H1 (cell line): ENCODE measurements at regions not wholly inside any gene's neighbourhood (a gene's known extent, or its start where the extent isn't known, plus 50 kb on each side); places are given as distances from the start of the nearest gene placed in this dataset.

Experiments
- CTCF ChIA-PET: fragments of 300-600 bp; sonication (Branson Sonifier 250); formaldehyde crosslinking; loops from one replicate; lab custom pipeline; 2021; ENCODE audit not compliant: partially characterized antibody; lab: Charles Lee
- POLR2A ChIA-PET: fragments of 300-600 bp; sonication (Branson Sonifier 250); formaldehyde crosslinking; loops from one replicate; lab custom pipeline; 2021; ENCODE audit warnings: inconsistent platforms; ENCODE audit not compliant: partially characterized antibody; lab: Charles Lee
- DNase-seq, 2 experiments: peaks; one replicate each; pipeline versions ENCODE4 v3.0.0 to v3.0.0-alpha.2; 2010 to 2022; ENCODE audit warnings: low spot score in 2 of 2, low read depth in 1 of 2, mixed read lengths in 1 of 2
- FAIRE-seq: peaks from 2 replicates; lab custom pipeline; 2011; peaks lifted over from hg19 to GRCh38; lab: Jason Lieb, UNC
- H2AFZ ChIP-seq: 2 replicates; pipeline ENCODE4 v1.8.1; 2012; ENCODE audit warnings: low read length, inconsistent platforms
- H2AK5ac ChIP-seq: 2 replicates; pipeline ENCODE4 v1.6.1; 2013; ENCODE audit warnings: low read depth, low read length
- H2BK120ac ChIP-seq: replicated peaks from 2 replicates; pipeline ENCODE3; 2013; ENCODE audit warnings: low read depth, low read length, inconsistent platforms
- H2BK12ac ChIP-seq: 2 replicates; pipeline ENCODE4 v1.6.1; 2013; ENCODE audit warnings: low read depth, low read length
- H2BK15ac ChIP-seq: 2 replicates; pipeline ENCODE4 v1.6.1; 2013; ENCODE audit warnings: low read length
- H2BK20ac ChIP-seq: 2 replicates; pipeline ENCODE4 v1.6.1; 2013; ENCODE audit warnings: low read length
- H2BK5ac ChIP-seq: 2 replicates; pipeline ENCODE4 v1.6.1; 2013; ENCODE audit warnings: low read depth, low read length
- H3K14ac ChIP-seq: 2 replicates; pipeline ENCODE4 v1.6.1; 2013; ENCODE audit warnings: inconsistent platforms; ENCODE audit not compliant: insufficient read length
- H3K18ac ChIP-seq: 2 replicates; pipeline ENCODE4 v1.6.1; 2013; ENCODE audit warnings: low read length; ENCODE audit errors: extremely low read depth
- H3K23ac ChIP-seq: 2 replicates; pipeline ENCODE4 v1.6.1; 2013; ENCODE audit warnings: inconsistent platforms; ENCODE audit not compliant: insufficient read length
- H3K23me2 ChIP-seq: 2 replicates; pipeline ENCODE4 v1.6.1; 2013; ENCODE audit warnings: low read depth, low read length
- H3K27ac ChIP-seq: 2 replicates; pipeline ENCODE4 v1.6.1; 2011; ENCODE audit warnings: low read depth, low read length, inconsistent platforms
- H3K27me3 ChIP-seq, 4 experiments: replicated peaks in 1 of 4; 1 replicate in 1 of 4; 2 replicates in 3 of 4; pipeline versions ENCODE4 v1.6.1 to v1.8.1; 2011 to 2013; ENCODE audit warnings: low read length in 3 of 4, mild to moderate bottlenecking in 3 of 4, inconsistent platforms in 2 of 4, mixed read lengths in 2 of 4, moderate library complexity in 1 of 4; ENCODE audit not compliant: control insufficient read depth in 3 of 4, insufficient read depth in 3 of 4; ENCODE audit errors: extremely low read depth in 1 of 4
- H3K36me3 ChIP-seq, 4 experiments: 2 replicates each; pipeline versions ENCODE4 v1.6.1 to v1.8.1; 2011 to 2013; ENCODE audit warnings: mild to moderate bottlenecking in 4 of 4, low read length in 3 of 4, moderate library complexity in 2 of 4, control low read depth in 1 of 4, inconsistent platforms in 1 of 4; ENCODE audit not compliant: insufficient read depth in 4 of 4, control insufficient read depth in 2 of 4
- H3K4ac ChIP-seq: replicated peaks from 2 replicates; pipeline ENCODE3; 2013; ENCODE audit warnings: low read length, low read depth, mixed read lengths, inconsistent platforms; ENCODE audit not compliant: insufficient read length
- H3K4me1 ChIP-seq, 4 experiments: replicated peaks in 1 of 4; 1 replicate in 1 of 4; 2 replicates in 3 of 4; pipeline versions ENCODE4 v1.6.1 to v1.8.1; 2011 to 2013; ENCODE audit warnings: low read length in 3 of 4, inconsistent platforms in 2 of 4, mixed read lengths in 1 of 4; ENCODE audit not compliant: insufficient read depth in 4 of 4, control insufficient read depth in 3 of 4
- H3K4me2 ChIP-seq, 2 experiments: 2 replicates each; pipeline versions ENCODE4 v1.6.1 to v1.8.1; 2011 to 2013; ENCODE audit warnings: low read depth in 2 of 2, low read length in 2 of 2, control low read depth in 1 of 2, inconsistent platforms in 1 of 2, mild to moderate bottlenecking in 1 of 2; ENCODE audit not compliant: insufficient read depth in 1 of 2
- H3K4me3 ChIP-seq, 4 experiments: fragments of 200-600, 300-600 bp in 1 of 4; sonication (generic), shearing (Covaris generic), sonication (Bioruptor Twin) in 1 of 4; 2 replicates each; pipeline versions ENCODE4 v1.5.1 to v1.8.1; 2011 to 2016; ENCODE audit warnings: low read length in 4 of 4, low read depth in 3 of 4, control low read depth in 2 of 4, inconsistent platforms in 2 of 4, mild to moderate bottlenecking in 2 of 4, mixed read lengths in 1 of 4, moderate library complexity in 1 of 4; ENCODE audit not compliant: insufficient read depth in 2 of 4; ENCODE audit errors: extremely low read depth in 1 of 4
- H3K56ac ChIP-seq: replicated peaks from 2 replicates; pipeline ENCODE3; 2013; ENCODE audit warnings: low read depth, mild to moderate bottlenecking, mixed read lengths, low read length, inconsistent platforms; ENCODE audit not compliant: insufficient read length
- H3K79me1 ChIP-seq: 2 replicates; pipeline ENCODE4 v1.6.1; 2013; ENCODE audit warnings: low read depth, low read length, control low read depth
- H3K79me2 ChIP-seq, 2 experiments: 2 replicates each; pipeline versions ENCODE4 v1.6.1 to v1.8.1; 2012 to 2013; ENCODE audit warnings: low read length in 2 of 2, mild to moderate bottlenecking in 2 of 2, inconsistent platforms in 1 of 2; ENCODE audit not compliant: insufficient read depth in 2 of 2, control insufficient read depth in 1 of 2
- H3K9ac ChIP-seq, 4 experiments: replicated peaks in 1 of 4; 1 replicate in 1 of 4; 2 replicates in 3 of 4; pipeline versions ENCODE4 v1.6.1 to v1.8.1; 2011 to 2013; ENCODE audit warnings: low read depth in 3 of 4, low read length in 3 of 4, control low read depth in 2 of 4, mild to moderate bottlenecking in 2 of 4, moderate library complexity in 2 of 4, inconsistent platforms in 1 of 4; ENCODE audit errors: extremely low read depth in 1 of 4
- H3K9me3 ChIP-seq, 2 experiments: 2 replicates each; pipeline versions ENCODE4 v1.6.1 to v1.8.1; 2012 to 2013; ENCODE audit warnings: mild to moderate bottlenecking in 2 of 2, moderate library complexity in 2 of 2, control low read depth in 1 of 2, inconsistent platforms in 1 of 2, low read depth in 1 of 2, low read length in 1 of 2, mixed read lengths in 1 of 2; ENCODE audit not compliant: insufficient read depth in 2 of 2
- H4K20me1 ChIP-seq, 2 experiments: replicated peaks in 1 of 2; 2 replicates each; pipeline versions ENCODE3 to v1.8.1; 2011 to 2013; ENCODE audit warnings: inconsistent platforms in 2 of 2, low read length in 2 of 2, mild to moderate bottlenecking in 1 of 2; ENCODE audit not compliant: insufficient read depth in 2 of 2, control insufficient read depth in 1 of 2
- H4K5ac ChIP-seq: 2 replicates; pipeline ENCODE4 v1.6.1; 2013; ENCODE audit warnings: low read length, low read depth, mixed read lengths, inconsistent platforms; ENCODE audit not compliant: insufficient read length
- H4K8ac ChIP-seq: 2 replicates; pipeline ENCODE4 v1.8.0; 2013; ENCODE audit warnings: mild to moderate bottlenecking, moderate library complexity, low read length, inconsistent platforms; ENCODE audit not compliant: insufficient read depth; ENCODE audit errors: extremely low read depth
- H4K91ac ChIP-seq: replicated peaks from 2 replicates; pipeline ENCODE3; 2013; ENCODE audit warnings: low read length, mixed read lengths, inconsistent platforms; ENCODE audit not compliant: insufficient read length
- CREB1 ChIP-seq: IDR thresholded peaks from 2 replicates; pipeline ENCODE4 v1.6.1; 2012; ENCODE audit warnings: inconsistent platforms
- EGR1 ChIP-seq: IDR thresholded peaks from 2 replicates; pipeline ENCODE4 v1.6.1; 2011; ENCODE audit warnings: low read depth, low read length, borderline replicate concordance
- HDAC6 ChIP-seq: IDR thresholded peaks from one replicate; pipeline ENCODE4 v1.7.1; 2012; ENCODE audit warnings: low read depth, mild to moderate bottlenecking, inconsistent platforms, low read length, moderate library complexity
- JUN ChIP-seq: IDR thresholded peaks from 2 replicates; pipeline ENCODE4 v1.6.1; 2011; ENCODE audit warnings: low read depth, mild to moderate bottlenecking, improper control_type of control experiment, low read length
- POLR2AphosphoS5 ChIP-seq: IDR thresholded peaks from 2 replicates; pipeline ENCODE4 v1.6.1; 2011; ENCODE audit warnings: low read depth, low read length
- RBBP5 ChIP-seq: IDR thresholded peaks from 2 replicates; pipeline ENCODE4 v1.7.1; 2012; ENCODE audit warnings: low read depth, mild to moderate bottlenecking, inconsistent platforms, low read length, moderate library complexity, borderline replicate concordance
- TCF12 ChIP-seq: IDR thresholded peaks from 2 replicates; pipeline ENCODE4 v1.6.1; 2011; ENCODE audit warnings: low read depth, mild to moderate bottlenecking, low read length

DNA sequence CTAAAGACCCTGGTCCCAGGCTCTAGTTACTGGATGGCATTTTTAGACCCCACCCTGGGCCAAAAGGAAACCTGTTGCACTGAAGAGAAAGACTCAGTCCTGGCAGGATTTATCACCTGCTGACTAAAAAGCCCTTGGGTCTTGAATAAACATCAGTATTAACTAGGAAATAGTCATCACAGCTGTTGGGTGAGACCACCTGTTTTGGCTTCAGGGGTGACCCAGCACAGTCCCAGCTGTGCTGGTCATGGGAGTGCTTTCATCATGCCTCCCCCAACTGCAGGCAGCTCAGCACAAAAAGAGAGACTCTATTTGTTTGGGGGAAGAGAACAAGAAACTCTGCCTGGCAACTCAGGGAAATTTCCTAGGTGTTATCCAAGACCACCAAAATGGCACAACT is 903.2 kb downstream of the C4orf33 start:
- no peak overlapping the region for H3K4me3 ChIP-seq
- no peak overlapping the region for H2AK5ac ChIP-seq
- H3K4me2 ChIP-seq, result no peak overlapping the region
- DNase-seq, result no peak
- no peaks in the 10 kb centered on the region for H4K20me1 ChIP-seq
- H4K5ac ChIP-seq, result no peak overlapping the region
- H2BK120ac ChIP-seq, result no peak overlapping the region
- no peak for FAIRE-seq
- no peak overlapping the region for H3K27ac ChIP-seq
- TF ChIP-seq HDAC6 (no peak), TCF12 (no peak), EGR1 (no peak), CREB1 (no peak), JUN (no peak), POLR2AphosphoS5 (no peak), RBBP5 (no peak)
- H3K9ac ChIP-seq, result no peak overlapping the region
- H2AFZ ChIP-seq, result no peak overlapping the region
- H4K91ac ChIP-seq, result no peak overlapping the region
- no peaks in the 10 kb centered on the region; a peak in 1 of 7 replicates for H3K27me3 ChIP-seq
- no peak overlapping the region for H4K8ac ChIP-seq
- H3K79me2 ChIP-seq, result no peaks in the 10 kb centered on the region
- H3K14ac ChIP-seq, result no peak overlapping the region
- no peaks in the 10 kb centered on the region for H3K36me3 ChIP-seq
- H3K18ac ChIP-seq, result no peak overlapping the region
- H2BK5ac ChIP-seq, result no peak overlapping the region
- H3K4me1 ChIP-seq, result no peaks in the 10 kb centered on the region
- no peak overlapping the region for H2BK12ac ChIP-seq
- CTCF ChIA-PET, result no interaction called here
- no peak overlapping the region for H3K23ac ChIP-seq
- H3K23me2 ChIP-seq, result no peaks in the 10 kb centered on the region
- H2BK20ac ChIP-seq, result no peak overlapping the region
- POLR2A ChIA-PET, result no interaction called here
- H3K4ac ChIP-seq, result no peak overlapping the region
- H3K9me3 ChIP-seq, result no peaks in the 10 kb centered on the region
- H3K56ac ChIP-seq, result no peak overlapping the region
- no peaks in the 10 kb centered on the region for H3K79me1 ChIP-seq
- H2BK15ac ChIP-seq, result no peak overlapping the region
